ENCODE measurements at regions not wholly inside any gene's neighbourhood (a gene's known extent, or its start where the extent isn't known, plus 50 kb on each side); places are given as distances from the start of the nearest gene placed in this dataset.

GRCh38 chrX:36436361-36436760 lies 516.8 kb downstream of the CFAP47 start:
- no peak overlapping the region for H3K9ac ChIP-seq (ENCODE audit: low read depth in 1 of 3, low read length in 3 of 3)
- no peaks in the 10 kb centered on the region for H3K27me3 ChIP-seq (ENCODE audit: control insufficient read depth in 3 of 3, insufficient read depth in 3 of 3, low read length in 3 of 3)
- no peaks in the 10 kb centered on the region for H3K4me1 ChIP-seq (ENCODE audit: control insufficient read depth in 3 of 3, insufficient read depth in 3 of 3, low read length in 3 of 3)
- H3K36me3 ChIP-seq (ENCODE audit: control insufficient read depth in 3 of 3, insufficient read depth in 3 of 3, low read length in 3 of 3), result no peaks in the 10 kb centered on the region
- no peaks in the 10 kb centered on the region for H3K9me3 ChIP-seq (ENCODE audit: control insufficient read depth in 3 of 3, low read length in 3 of 3)
- H3K27ac ChIP-seq (ENCODE audit: low read depth, low read length), result no peak overlapping the region
- H3K4me3 ChIP-seq (ENCODE audit: low read length in 3 of 3), result no peak overlapping the region

DNA sequence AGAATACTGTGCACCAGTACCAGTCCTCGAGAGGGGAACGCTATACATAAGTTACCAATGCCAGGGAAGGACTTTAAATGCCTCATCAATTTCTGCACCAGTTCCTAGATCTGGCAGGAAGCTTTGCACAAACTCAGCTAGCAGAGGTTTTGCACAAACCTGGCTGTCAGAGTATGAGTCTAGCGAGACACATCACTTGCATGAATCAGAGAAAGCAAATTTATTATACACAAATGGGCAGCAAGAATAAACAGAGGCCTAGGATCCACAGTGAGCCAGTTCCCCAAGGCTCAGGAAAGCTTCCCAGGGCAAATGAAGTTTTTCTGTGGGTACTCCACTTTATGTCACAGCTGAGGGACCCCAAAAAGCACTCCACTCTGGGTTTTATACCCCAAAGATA lies 523.5 kb downstream of the CFAP47 start:
- H3K4me3 ChIP-seq (ENCODE audit: low read length in 3 of 3), result no peak overlapping the region
- H3K36me3 ChIP-seq (ENCODE audit: control insufficient read depth in 3 of 3, insufficient read depth in 3 of 3, low read length in 3 of 3), result no peaks in the 10 kb centered on the region
- H3K9ac ChIP-seq (ENCODE audit: low read depth in 1 of 3, low read length in 3 of 3), result no peak overlapping the region
- H3K27me3 ChIP-seq (ENCODE audit: control insufficient read depth in 3 of 3, insufficient read depth in 3 of 3, low read length in 3 of 3), result no peaks in the 10 kb centered on the region
- H3K4me1 ChIP-seq (ENCODE audit: control insufficient read depth in 3 of 3, insufficient read depth in 3 of 3, low read length in 3 of 3), result no peaks in the 10 kb centered on the region
- H3K9me3 ChIP-seq (ENCODE audit: control insufficient read depth in 3 of 3, low read length in 3 of 3), result no peaks in the 10 kb centered on the region
- H3K27ac ChIP-seq (ENCODE audit: low read depth, low read length), result no peak overlapping the region

GRCh38 chrX:36445566-36445965 lies 526.0 kb downstream of the CFAP47 start:
- Histone ChIP-seq H3K27me3 (ENCODE audit: control insufficient read depth in 3 of 3, insufficient read depth in 3 of 3, low read length in 3 of 3) (no peaks in the 10 kb centered on the region), H3K27ac (ENCODE audit: low read depth, low read length) (no peak overlapping the region), H3K4me3 (ENCODE audit: low read length in 3 of 3) (no peak overlapping the region), H3K9me3 (ENCODE audit: control insufficient read depth in 3 of 3, low read length in 3 of 3) (no peaks in the 10 kb centered on the region), H3K36me3 (ENCODE audit: control insufficient read depth in 3 of 3, insufficient read depth in 3 of 3, low read length in 3 of 3) (no peaks in the 10 kb centered on the region), H3K9ac (ENCODE audit: low read depth in 1 of 3, low read length in 3 of 3) (no peak overlapping the region), H3K4me1 (ENCODE audit: control insufficient read depth in 3 of 3, insufficient read depth in 3 of 3, low read length in 3 of 3) (no peaks in the 10 kb centered on the region)

DNA sequence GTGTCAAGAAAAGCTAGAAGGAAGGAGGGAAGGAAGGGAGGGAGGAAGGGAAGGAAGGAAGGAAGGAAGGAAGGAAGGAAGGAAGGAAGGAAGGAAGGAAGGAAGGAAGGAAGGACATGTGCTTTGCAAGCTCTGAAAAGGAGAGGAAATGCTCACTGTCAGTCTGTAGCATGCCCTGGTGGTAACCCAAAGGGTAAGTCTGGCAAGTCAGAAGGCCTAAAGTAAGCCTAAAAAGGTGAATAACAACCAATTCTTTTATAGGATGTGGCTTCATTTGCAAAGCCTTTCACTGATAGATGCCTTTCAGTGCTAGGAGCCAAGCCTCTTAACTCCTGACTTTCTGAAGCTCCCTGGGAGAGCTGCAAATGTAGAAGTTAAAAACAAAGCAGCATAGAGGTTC lies 542.6 kb downstream of the CFAP47 start:
- Histone ChIP-seq H3K4me1 (ENCODE audit: control insufficient read depth in 3 of 3, insufficient read depth in 3 of 3, low read length in 3 of 3) (no peaks in the 10 kb centered on the region), H3K27ac (ENCODE audit: low read depth, low read length) (no peak overlapping the region)

DNA sequence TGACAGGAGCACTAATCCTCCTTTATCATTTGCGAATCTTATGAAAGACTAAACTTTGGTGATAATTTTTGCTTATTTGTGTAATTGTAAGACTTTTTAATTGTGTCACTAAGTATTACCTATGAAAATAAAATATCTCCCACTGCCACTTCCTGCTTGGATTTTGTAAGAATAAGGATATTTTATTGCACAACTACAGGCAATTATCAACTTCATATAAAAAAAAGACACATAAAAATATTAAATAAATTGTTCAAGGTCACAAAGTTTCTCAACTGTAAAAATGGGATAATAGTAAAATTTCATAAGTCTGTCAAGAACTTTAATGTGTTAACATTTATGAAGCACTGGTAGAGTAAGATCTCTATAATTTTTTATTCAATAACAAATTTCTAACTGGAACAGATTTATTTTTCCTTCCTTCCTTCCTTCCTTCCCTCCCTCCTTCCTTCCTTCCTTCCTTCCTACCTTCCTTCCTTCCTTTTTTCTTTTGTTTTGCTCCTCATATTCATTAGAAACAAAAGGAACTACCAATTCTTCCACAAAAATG lies 527.6 kb upstream of the FAM47C start:
- no peak overlapping the region for H3K4me3 ChIP-seq (ENCODE audit: low read length in 3 of 3)
- no peaks in the 10 kb centered on the region for H3K4me1 ChIP-seq (ENCODE audit: control insufficient read depth in 3 of 3, insufficient read depth in 3 of 3, low read length in 3 of 3)
- H3K36me3 ChIP-seq (ENCODE audit: control insufficient read depth in 3 of 3, insufficient read depth in 3 of 3, low read length in 3 of 3), result no peaks in the 10 kb centered on the region
- no peak overlapping the region for H3K9ac ChIP-seq (ENCODE audit: low read depth in 1 of 3, low read length in 3 of 3)
- no peaks in the 10 kb centered on the region for H3K27me3 ChIP-seq (ENCODE audit: control insufficient read depth in 3 of 3, insufficient read depth in 3 of 3, low read length in 3 of 3)
- H3K27ac ChIP-seq (ENCODE audit: low read depth, low read length), result no peak overlapping the region
- H3K9me3 ChIP-seq (ENCODE audit: control insufficient read depth in 3 of 3, low read length in 3 of 3), result no peaks in the 10 kb centered on the region

More for the DNA sequence above, 542.6 kb downstream of the CFAP47 start:
- Histone ChIP-seq H3K36me3 (ENCODE audit: control insufficient read depth in 3 of 3, insufficient read depth in 3 of 3, low read length in 3 of 3) (no peaks in the 10 kb centered on the region), H3K27me3 (ENCODE audit: control insufficient read depth in 3 of 3, insufficient read depth in 3 of 3, low read length in 3 of 3) (no peaks in the 10 kb centered on the region), H3K9me3 (ENCODE audit: control insufficient read depth in 3 of 3, low read length in 3 of 3) (peaks cover 0 to 5% (median 0%) of the 10 kb centered on the region in 3 donors), H3K9ac (ENCODE audit: low read depth in 1 of 3, low read length in 3 of 3) (no peak overlapping the region), H3K4me3 (ENCODE audit: low read length in 3 of 3) (no peak overlapping the region)

GRCh38 chrX:36501169-36501702 lies 506.9 kb upstream of the FAM47C start:
- no peaks in the 10 kb centered on the region for H3K27me3 ChIP-seq (ENCODE audit: control insufficient read depth in 3 of 3, insufficient read depth in 3 of 3, low read length in 3 of 3)
- no peaks in the 10 kb centered on the region for H3K9me3 ChIP-seq (ENCODE audit: control insufficient read depth in 3 of 3, low read length in 3 of 3)
- no peak overlapping the region for H3K27ac ChIP-seq (ENCODE audit: low read depth, low read length)
- H3K4me3 ChIP-seq (ENCODE audit: low read length in 3 of 3), result no peak overlapping the region
- H3K4me1 ChIP-seq (ENCODE audit: control insufficient read depth in 3 of 3, insufficient read depth in 3 of 3, low read length in 3 of 3), result no peaks in the 10 kb centered on the region
- H3K9ac ChIP-seq (ENCODE audit: low read depth in 1 of 3, low read length in 3 of 3), result no peak overlapping the region
- no peaks in the 10 kb centered on the region for H3K36me3 ChIP-seq (ENCODE audit: control insufficient read depth in 3 of 3, insufficient read depth in 3 of 3, low read length in 3 of 3)

DNA sequence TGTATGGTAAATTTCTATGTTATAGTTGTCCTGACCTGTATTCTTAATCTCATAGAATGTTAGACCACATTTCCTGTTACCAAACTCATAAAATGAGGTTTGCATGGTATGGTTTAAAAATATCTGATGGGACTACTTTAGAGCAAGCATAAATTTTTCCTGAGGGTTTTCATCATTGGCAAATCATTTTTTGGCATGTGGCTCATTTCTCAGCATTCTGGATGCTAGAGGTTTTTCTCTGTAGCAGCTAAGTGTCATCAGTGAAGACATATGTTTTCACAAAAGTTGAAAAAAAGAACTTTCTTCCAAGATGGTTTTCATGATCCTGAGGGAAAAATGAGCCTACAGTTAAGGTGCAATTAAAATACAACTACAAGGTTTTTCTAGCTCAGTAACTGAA lies 503.5 kb upstream of the FAM47C start:
- Histone ChIP-seq H3K27ac (ENCODE audit: low read depth, low read length) (no peak overlapping the region), H3K9ac (ENCODE audit: low read depth in 1 of 3, low read length in 3 of 3) (no peak overlapping the region), H3K4me3 (ENCODE audit: low read length in 3 of 3) (no peak overlapping the region), H3K9me3 (ENCODE audit: control insufficient read depth in 3 of 3, low read length in 3 of 3) (peaks cover 0 to 2% (median 0%) of the 10 kb centered on the region in 3 donors), H3K4me1 (ENCODE audit: control insufficient read depth in 3 of 3, insufficient read depth in 3 of 3, low read length in 3 of 3) (no peaks in the 10 kb centered on the region), H3K36me3 (ENCODE audit: control insufficient read depth in 3 of 3, insufficient read depth in 3 of 3, low read length in 3 of 3) (no peaks in the 10 kb centered on the region), H3K27me3 (ENCODE audit: control insufficient read depth in 3 of 3, insufficient read depth in 3 of 3, low read length in 3 of 3) (no peaks in the 10 kb centered on the region)

DNA sequence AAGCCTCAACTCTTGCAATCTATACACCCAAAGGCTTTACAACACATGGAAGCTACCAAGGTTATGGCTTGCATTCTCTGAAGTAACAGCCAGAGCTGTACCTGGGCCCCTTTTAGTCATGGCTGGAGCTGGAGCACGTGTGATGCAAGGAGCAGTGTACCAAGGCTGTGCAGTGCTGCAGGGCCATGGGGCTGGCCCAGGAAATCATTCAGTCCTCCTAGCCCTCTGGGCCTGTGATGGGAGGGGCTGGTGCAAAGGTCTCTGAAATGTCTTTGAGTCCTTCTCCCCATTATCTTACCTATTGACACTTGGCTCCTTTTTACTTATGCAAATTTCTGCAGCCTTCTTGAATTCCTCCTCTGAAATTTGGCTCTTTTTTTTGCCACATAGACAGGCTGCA lies 500.1 kb upstream of the FAM47C start:
- Histone ChIP-seq H3K9ac (ENCODE audit: low read depth in 1 of 3, low read length in 3 of 3) (no peak overlapping the region), H3K4me1 (ENCODE audit: control insufficient read depth in 3 of 3, insufficient read depth in 3 of 3, low read length in 3 of 3) (no peaks in the 10 kb centered on the region), H3K27me3 (ENCODE audit: control insufficient read depth in 3 of 3, insufficient read depth in 3 of 3, low read length in 3 of 3) (no peaks in the 10 kb centered on the region), H3K9me3 (ENCODE audit: control insufficient read depth in 3 of 3, low read length in 3 of 3) (peaks cover 0 to 2% (median 0%) of the 10 kb centered on the region in 3 donors), H3K27ac (ENCODE audit: low read depth, low read length) (no peak overlapping the region), H3K36me3 (ENCODE audit: control insufficient read depth in 3 of 3, insufficient read depth in 3 of 3, low read length in 3 of 3) (no peaks in the 10 kb centered on the region), H3K4me3 (ENCODE audit: low read length in 3 of 3) (no peak overlapping the region)

- Histone ChIP-seq H3K4me3 (ENCODE audit: low read length in 3 of 3) (no peak overlapping the region), H3K9me3 (ENCODE audit: control insufficient read depth in 3 of 3, low read length in 3 of 3) (peaks cover 0 to 2% (median 0%) of the 10 kb centered on the region in 3 donors), H3K9ac (ENCODE audit: low read depth in 1 of 3, low read length in 3 of 3) (no peak overlapping the region), H3K27ac (ENCODE audit: low read depth, low read length) (no peak overlapping the region), H3K36me3 (ENCODE audit: control insufficient read depth in 3 of 3, insufficient read depth in 3 of 3, low read length in 3 of 3) (no peaks in the 10 kb centered on the region), H3K4me1 (ENCODE audit: control insufficient read depth in 3 of 3, insufficient read depth in 3 of 3, low read length in 3 of 3) (no peaks in the 10 kb centered on the region), H3K27me3 (ENCODE audit: control insufficient read depth in 3 of 3, insufficient read depth in 3 of 3, low read length in 3 of 3) (no peaks in the 10 kb centered on the region)
Measured at GRCh38 chrX:36510736-36511135, 497.4 kb upstream of the FAM47C start.

- H3K9ac ChIP-seq (ENCODE audit: low read depth in 1 of 3, low read length in 3 of 3), result no peak overlapping the region
- H3K36me3 ChIP-seq (ENCODE audit: control insufficient read depth in 3 of 3, insufficient read depth in 3 of 3, low read length in 3 of 3), result no peaks in the 10 kb centered on the region
- H3K27ac ChIP-seq (ENCODE audit: low read depth, low read length), result no peak overlapping the region
- no peak overlapping the region for H3K4me3 ChIP-seq (ENCODE audit: low read length in 3 of 3)
- H3K4me1 ChIP-seq (ENCODE audit: control insufficient read depth in 3 of 3, insufficient read depth in 3 of 3, low read length in 3 of 3), result no peaks in the 10 kb centered on the region
- no peaks in the 10 kb centered on the region for H3K9me3 ChIP-seq (ENCODE audit: control insufficient read depth in 3 of 3, low read length in 3 of 3)
- H3K27me3 ChIP-seq (ENCODE audit: control insufficient read depth in 3 of 3, insufficient read depth in 3 of 3, low read length in 3 of 3), result no peaks in the 10 kb centered on the region
Measured at GRCh38 chrX:36528661-36529060, 479.5 kb upstream of the FAM47C start.

Measured in skeletal muscle tissue (tissue), 3 donors.